ENCODE measurements at regions not wholly inside any gene's neighbourhood (a gene's known extent, or its start where the extent isn't known, plus 50 kb on each side); places are given as distances from the start of the nearest gene placed in this dataset.

- H2AFZ ChIP-seq (ENCODE audit: low read depth, low read length, severe bottlenecking), result no peak overlapping the region
- H3K27me3 ChIP-seq (ENCODE audit: low read length), result no peaks in the 10 kb centered on the region
- H3K4me3 ChIP-seq (ENCODE audit: insufficient read depth, low read length, poor library complexity, severe bottlenecking), result no peak overlapping the region
- H3K27ac ChIP-seq (ENCODE audit: low read depth, low read length), result no peak overlapping the region
- H3F3A ChIP-seq (ENCODE audit: insufficient read depth), result no peaks in the 10 kb centered on the region
- no peak overlapping the region for H3K4me2 ChIP-seq (ENCODE audit: low read depth, low read length, poor library complexity, severe bottlenecking)
- H3K9ac ChIP-seq (ENCODE audit: low read length), result no peak overlapping the region
- no peaks in the 10 kb centered on the region for H3K9me2 ChIP-seq (replicated peaks; ENCODE audit: insufficient read depth, low read length)
- TF ChIP-seq EZH2phosphoT487 (conservative IDR thresholded peaks at IDR 0.05; ENCODE audit: low read length), result no peak
- TF ChIP-seq CTCF (IDR thresholded peaks at IDR 0.05; ENCODE audit: insufficient read depth, low read length, poor library complexity, severe bottlenecking), result no peak
- H3K9me3 ChIP-seq (ENCODE audit: insufficient read depth, low read length), result no peaks in the 10 kb centered on the region
- no peaks in the 10 kb centered on the region for H3K36me3 ChIP-seq (ENCODE audit: low read length)
- H3K79me2 ChIP-seq (ENCODE audit: insufficient read depth, low read length), result no peaks in the 10 kb centered on the region
- H4K20me1 ChIP-seq (ENCODE audit: low read depth, low read length), result no peaks in the 10 kb centered on the region
Observed at GRCh38 chr20:22403632-22404361, 180.6 kb downstream of the FOXA2 start.

GRCh38 chr20:22403022-22403631, 181.2 kb downstream of the FOXA2 start:
- Histone ChIP-seq H3F3A (ENCODE audit: insufficient read depth) (no peaks in the 10 kb centered on the region), H3K9me3 (ENCODE audit: insufficient read depth, low read length) (no peaks in the 10 kb centered on the region), H3K27me3 (ENCODE audit: low read length) (no peaks in the 10 kb centered on the region), H3K9me2 (replicated peaks; ENCODE audit: insufficient read depth, low read length) (no peaks in the 10 kb centered on the region), H3K9ac (ENCODE audit: low read length) (no peak overlapping the region), H3K4me2 (ENCODE audit: low read depth, low read length, poor library complexity, severe bottlenecking) (no peak overlapping the region), H3K79me2 (ENCODE audit: insufficient read depth, low read length) (no peaks in the 10 kb centered on the region), H4K20me1 (ENCODE audit: low read depth, low read length) (no peaks in the 10 kb centered on the region), H2AFZ (ENCODE audit: low read depth, low read length, severe bottlenecking) (no peak overlapping the region), H3K27ac (ENCODE audit: low read depth, low read length) (no peak overlapping the region), H3K36me3 (ENCODE audit: low read length) (no peaks in the 10 kb centered on the region), H3K4me3 (ENCODE audit: insufficient read depth, low read length, poor library complexity, severe bottlenecking) (no peak overlapping the region)
- TF ChIP-seq EZH2phosphoT487 (conservative IDR thresholded peaks at IDR 0.05; ENCODE audit: low read length) (no peak), CTCF (IDR thresholded peaks at IDR 0.05; ENCODE audit: insufficient read depth, low read length, poor library complexity, severe bottlenecking) (no peak)

DNA sequence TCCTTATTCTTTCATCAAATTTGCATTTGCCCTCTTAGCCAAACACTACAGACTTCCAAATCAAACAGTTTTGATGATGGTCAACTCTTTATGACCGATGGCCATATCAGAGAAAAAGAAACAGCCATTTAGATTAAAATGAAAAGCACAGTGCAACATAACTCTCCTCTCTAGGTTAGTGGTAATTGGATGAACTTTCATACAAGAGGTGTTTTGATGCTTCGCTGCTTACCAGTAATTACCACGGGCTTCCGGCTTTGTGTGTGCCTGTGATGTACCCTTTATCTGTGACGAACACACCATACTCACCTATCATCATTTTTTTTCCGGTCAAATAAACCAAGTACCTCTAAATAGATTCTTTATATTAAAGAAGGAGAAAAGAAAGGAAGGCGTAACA, 181.8 kb downstream of the FOXA2 start:
- H3K4me2 ChIP-seq (ENCODE audit: low read depth, low read length, poor library complexity, severe bottlenecking), result no peak overlapping the region
- H3K9ac ChIP-seq (ENCODE audit: low read length), result no peak overlapping the region
- H3K27ac ChIP-seq (ENCODE audit: low read depth, low read length), result no peak overlapping the region
- H3K9me2 ChIP-seq (replicated peaks; ENCODE audit: insufficient read depth, low read length), result no peaks in the 10 kb centered on the region
- H2AFZ ChIP-seq (ENCODE audit: low read depth, low read length, severe bottlenecking), result no peak overlapping the region
- no peaks in the 10 kb centered on the region for H4K20me1 ChIP-seq (ENCODE audit: low read depth, low read length)
- TF ChIP-seq EZH2phosphoT487 (conservative IDR thresholded peaks at IDR 0.05; ENCODE audit: low read length) (no peak), CTCF (IDR thresholded peaks at IDR 0.05; ENCODE audit: insufficient read depth, low read length, poor library complexity, severe bottlenecking) (no peak)
- no peaks in the 10 kb centered on the region for H3K9me3 ChIP-seq (ENCODE audit: insufficient read depth, low read length)
- no peaks in the 10 kb centered on the region for H3K79me2 ChIP-seq (ENCODE audit: insufficient read depth, low read length)
- no peaks in the 10 kb centered on the region for H3K36me3 ChIP-seq (ENCODE audit: low read length)
- no peak overlapping the region for H3K4me3 ChIP-seq (ENCODE audit: insufficient read depth, low read length, poor library complexity, severe bottlenecking)
- H3F3A ChIP-seq (ENCODE audit: insufficient read depth), result no peaks in the 10 kb centered on the region
- no peaks in the 10 kb centered on the region for H3K27me3 ChIP-seq (ENCODE audit: low read length)
